ENCODE measurements at regions not wholly inside any gene's neighbourhood (a gene's known extent, or its start where the extent isn't known, plus 50 kb on each side); places are given as distances from the start of the nearest gene placed in this dataset.
"Not testable (repeated sequence)": the region's sequence is repeated elsewhere in the genome, so short reads cannot be mapped to it uniquely, and the experiment has no call there.

DNA sequence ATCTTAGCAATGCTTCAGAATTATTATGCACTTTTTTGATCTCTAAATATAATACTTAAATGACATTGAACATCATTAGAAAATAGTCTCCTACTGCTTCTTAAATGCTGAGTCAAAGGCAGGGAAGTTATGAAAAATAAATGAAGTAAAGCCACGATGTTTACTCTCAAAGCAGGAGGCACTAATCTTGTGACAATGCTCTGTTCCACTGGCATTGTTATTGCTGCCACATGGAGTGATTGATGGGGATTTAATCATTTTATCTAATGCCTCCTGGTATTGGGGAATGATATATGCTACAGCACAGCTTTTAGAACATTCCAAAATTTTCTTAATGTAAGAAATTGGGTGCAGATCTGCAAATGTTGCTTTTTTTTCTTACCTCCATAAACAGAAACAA, 1655.4 kb upstream of the NUDT12 start:
- DNase-seq = no peak

DNA sequence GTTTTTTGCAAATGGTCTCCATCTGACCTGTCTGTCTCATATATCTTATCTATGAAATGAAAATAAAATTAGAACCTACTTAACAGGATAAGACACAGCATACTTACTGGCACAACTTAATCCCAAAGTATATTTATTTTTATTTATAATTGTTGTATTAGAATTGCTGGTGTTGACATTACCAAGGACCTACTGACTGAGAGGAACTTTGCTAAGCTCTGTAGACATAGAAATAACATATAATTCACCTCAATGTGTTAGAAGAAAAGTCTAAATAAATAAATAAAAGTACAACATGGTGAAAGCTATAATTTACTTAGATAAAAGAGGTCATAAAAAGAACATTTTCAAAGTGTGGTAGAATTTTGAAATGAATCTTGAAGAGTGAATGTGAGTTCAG, 1650.5 kb upstream of the NUDT12 start:
- DNase-seq = no peak

DNA sequence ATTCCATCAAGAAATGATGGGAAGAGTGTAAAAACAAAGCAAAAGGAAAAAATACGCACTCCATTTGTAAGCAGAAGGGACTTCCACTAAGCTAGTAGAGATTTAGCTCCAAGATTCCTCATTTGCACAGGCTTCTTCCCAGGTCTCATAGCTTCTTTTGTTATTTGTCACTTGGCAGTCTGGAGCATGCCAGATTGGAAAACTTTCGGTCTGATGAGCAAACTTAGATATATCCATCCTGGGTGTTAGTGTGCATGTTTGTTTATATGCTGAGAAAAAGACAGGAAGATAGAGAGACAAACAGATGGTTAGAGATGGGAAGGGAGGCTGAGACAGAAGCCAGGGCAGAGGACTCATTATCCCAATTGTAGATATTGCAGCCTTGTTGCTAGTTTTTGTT, 1644.5 kb upstream of the NUDT12 start:
- no peak for DNase-seq

DNA sequence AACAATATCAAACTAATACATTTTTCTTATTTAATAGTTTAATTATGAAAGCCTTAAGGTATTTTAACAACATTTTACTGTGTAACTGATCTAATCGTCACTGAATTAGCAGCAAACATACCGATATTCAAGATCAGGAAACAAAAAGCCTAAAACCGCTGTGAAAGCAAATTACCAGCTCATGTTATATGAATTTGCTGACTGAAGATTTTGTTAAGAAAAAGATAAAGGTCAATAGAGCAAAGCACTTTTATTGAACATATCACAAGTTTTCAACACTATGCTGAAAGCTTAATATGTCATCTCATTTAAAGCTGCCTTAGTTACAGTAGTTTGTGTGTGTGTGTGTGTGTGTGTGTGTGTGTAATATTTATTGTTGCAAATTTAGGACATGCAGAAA, 1634.9 kb upstream of the NUDT12 start:
- no peak for DNase-seq

DNA sequence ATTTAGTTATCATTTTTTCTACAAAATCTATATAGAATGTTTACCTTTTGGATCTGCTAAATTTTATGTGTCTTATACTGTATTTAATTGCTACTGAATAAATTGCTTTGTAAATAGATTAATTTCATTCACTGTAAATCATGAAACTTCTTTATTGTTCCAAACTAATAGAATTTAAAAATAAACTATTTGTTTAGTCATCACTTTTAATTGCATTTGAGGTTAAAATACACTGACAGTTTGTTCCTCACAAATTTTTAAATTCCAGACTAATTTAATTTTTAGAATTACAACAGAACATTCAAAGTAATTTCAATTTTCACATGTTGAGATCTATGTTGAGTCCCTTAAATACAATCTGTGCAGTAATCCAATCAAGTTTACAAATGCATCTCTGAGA, 1633.2 kb upstream of the NUDT12 start:
- no peak for DNase-seq

DNA sequence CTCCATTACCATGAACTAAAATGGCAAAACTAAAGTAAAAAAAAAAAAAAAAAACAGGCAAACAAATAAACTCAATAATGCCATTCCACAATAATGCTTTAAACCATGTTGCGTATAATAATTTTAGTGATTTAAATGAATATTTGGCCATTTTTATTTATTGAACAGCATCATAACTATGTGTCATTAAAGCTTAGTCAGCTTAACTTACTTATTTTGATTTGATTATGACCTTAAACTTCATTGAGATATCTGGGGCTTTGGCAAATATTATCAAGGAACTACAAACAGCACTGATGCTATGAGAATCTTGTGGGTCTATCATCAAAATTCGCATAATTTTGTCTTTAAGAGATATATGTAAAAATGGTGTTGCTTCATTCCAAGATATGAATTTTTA, 1610.3 kb upstream of the NUDT12 start:
- no peak for DNase-seq

DNA sequence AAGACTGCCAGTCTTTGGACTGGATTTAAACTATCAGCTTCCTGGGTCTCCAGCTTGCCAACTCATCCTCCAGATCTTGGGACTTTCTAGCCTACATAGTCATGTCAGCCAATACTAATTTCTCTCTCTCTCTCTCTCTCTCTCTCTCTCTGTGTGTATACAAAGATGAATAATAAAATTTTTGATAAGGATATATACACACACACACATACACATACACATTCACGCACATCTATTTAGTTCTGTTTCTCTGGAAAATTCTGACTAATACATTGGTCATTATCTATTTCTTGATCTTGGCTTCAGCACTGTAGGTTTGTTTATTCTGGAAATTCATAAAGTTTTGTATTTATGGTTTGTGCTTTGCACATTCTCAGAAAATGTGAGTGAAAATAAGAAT, 1606.2 kb upstream of the NUDT12 start:
- DNase-seq = no peak

DNA sequence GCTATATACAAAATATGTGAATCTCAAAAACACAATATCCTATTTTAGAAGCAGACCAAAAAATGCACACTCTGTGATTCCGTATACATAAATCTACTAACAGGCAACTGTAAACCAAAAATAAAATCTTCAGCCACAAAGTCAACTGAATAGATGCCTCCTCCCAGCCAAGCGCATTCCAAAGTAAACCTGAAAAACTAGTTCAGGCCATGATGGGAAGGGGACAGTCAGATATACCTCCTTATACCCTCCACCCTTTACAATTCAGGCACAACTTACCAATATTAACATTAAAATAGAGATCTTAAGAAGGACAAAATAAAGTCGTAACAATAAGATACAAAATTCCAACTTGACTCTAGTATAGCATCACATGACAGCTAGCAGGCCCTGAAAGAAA, 1604.5 kb upstream of the NUDT12 start:
- no peak for DNase-seq

DNA sequence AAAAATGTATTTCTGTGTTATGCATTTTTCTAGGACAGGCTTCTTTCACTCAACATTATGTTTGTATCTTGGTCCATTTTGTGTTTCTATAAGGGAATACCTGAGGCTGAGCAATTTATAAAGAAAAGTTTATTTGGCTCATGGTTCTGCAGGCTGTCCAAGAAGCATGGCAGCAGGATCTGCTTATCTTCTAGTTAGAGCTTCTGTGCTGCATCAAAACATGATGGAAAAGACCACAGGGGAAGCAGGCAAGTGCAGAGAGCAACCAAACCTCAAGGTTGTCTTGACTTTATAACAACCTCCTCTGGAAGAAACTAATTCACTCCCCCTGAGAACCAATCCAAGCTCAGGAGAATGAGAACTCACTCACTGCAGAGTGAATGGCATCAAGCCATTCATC, 1601.0 kb upstream of the NUDT12 start:
- no peak for DNase-seq

DNA sequence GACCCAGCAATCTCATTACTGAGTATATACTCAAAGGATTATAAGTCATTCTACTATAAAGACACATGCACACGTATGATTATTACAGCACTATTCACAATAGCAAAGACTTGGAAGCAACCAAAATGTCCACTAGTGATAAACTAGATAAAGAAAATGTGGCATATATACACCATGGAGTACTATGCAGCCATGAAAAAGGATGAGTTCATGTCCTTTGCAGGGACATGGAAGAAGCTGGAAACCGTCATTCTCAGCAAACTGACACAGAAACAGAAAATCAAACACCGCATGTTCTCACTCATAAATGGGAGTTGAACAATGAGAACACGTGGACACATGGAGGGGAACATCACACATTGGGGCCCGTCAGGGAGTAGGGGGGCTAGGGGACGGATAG, 1600.0 kb upstream of the NUDT12 start:
- DNase-seq = not testable (repeated sequence)

DNA sequence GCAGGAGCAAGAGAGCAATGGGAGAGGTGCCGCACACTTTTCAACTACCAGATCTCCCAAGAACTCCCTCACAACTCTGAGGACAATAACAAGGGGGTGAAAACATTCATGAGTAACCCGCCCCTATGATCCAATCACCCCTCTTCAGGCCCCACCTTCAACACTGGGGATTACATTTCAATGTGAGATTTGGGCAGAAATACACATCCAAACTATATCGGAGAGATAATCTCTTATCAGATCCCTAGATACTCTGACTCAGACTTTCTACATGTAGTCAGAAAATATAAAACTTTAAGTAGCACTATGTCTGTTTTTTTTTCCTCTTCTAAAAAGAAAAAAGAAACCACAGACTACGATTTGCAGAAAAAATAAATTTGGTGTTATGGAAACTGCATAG, 1595.9 kb upstream of the NUDT12 start:
- no peak for DNase-seq

DNA sequence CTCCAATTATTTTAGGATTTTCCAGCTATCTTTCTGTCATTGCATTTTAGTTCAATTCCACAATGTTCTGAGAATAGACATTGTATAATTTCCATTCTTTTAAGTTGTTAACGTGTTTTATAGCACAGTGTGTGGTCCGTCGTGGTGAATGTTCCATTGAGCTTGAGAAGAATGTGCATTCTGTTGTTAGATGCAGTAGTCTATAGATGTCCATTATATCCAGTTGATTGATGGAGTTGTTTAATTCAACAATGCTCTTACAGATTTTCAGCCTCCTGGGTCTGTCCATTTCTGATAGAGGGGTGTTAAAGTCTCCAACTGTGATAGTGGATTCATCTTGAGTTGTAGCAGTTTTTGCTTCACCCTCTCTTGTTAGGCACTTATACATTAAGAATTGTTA, 1587.7 kb upstream of the NUDT12 start:
- DNase-seq = no peak

DNA sequence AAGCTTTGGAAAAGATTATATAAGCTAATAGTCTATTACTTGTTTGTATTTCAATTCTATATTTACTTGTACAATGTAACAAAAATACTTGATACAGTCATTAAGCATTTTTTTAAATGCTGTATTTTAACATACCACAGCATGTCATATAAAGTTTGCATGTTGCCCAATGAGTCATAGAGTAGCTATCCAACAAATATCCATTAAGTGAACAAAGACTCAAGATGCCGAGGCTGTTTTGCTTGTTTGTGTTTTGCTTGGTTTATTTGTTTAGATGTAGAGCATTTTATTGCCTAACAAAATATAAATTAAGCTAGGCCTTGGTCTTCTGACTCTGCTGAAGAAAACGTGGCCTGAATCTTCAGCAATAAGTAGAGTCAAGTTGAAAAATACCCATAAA, 1584.3 kb upstream of the NUDT12 start:
- DNase-seq = no peak

DNA sequence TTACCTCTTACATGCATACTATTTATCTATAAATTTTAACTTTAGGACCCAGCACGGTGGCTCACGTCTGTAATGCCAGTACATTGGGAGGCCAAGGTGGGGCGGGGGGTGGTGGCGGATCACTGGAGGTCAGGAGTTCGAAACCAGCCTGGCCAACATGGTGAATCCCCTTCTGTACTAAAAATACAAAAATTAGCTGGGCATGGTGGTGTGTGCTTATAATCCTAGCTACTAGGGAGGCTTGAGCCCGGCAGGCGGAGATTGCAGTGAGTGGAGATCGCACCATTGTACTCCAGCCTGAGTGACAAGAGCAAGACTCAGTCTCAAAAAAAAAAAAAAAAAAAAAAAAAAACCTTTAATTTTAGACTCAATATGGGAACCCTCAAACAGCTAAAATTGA, 1582.6 kb upstream of the NUDT12 start:
- DNase-seq = no peak

DNA sequence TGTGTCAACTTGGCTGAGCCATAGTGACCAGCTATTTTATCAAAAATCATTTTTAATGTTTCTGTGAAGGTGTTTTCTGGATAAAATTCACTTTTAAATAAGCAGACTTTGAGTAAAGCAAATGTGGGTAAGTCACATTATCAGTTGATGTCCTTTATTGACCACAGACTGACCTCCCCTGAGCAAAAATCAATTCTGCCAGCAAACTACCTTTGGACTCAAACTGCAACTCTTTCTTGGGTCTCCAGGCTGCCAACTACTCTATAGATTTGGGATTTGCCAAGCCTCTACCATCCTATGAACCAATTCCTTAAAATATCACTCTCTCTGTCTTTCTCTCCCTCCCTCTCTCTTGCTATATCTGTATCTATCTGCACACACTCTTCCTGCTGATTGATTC, 1571.7 kb upstream of the NUDT12 start:
- DNase-seq = no peak

DNA sequence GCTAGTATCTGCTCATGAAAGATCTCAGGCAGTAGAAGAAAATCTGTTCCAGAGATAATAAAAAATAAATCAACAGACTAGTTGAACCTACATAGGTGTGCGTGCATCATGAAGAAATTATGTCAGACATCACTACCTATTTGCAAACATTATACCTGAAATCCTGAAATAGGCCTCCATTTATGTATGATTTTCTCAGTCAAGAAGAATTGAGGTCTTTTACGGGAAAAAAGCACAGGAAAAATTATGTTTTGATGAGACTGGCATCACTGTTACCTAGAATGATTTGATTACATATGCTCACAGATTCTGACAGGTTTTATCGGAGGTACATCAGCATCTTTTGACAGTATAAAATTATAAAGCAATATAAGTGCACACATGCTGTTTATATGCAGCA, 1570.5 kb upstream of the NUDT12 start:
- DNase-seq = no peak

DNA sequence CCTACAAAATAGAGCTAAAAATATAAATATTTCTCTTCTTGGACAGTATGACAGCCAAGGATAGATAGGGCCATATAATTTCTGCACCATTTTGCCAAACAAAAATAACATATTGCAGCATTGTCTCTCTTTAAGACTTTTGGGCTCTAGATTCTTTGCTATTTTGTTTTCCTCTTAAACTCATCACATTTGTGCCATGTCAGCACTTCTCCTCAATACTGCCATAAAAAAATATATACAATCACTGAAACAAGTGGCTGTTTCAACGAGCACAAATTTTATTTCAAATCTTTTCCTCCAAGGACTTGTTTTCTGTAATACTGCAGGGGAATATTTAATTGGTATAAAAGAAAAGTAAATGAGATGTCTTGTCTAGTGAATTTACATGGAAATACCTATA, 1570.0 kb upstream of the NUDT12 start:
- DNase-seq = no peak

DNA sequence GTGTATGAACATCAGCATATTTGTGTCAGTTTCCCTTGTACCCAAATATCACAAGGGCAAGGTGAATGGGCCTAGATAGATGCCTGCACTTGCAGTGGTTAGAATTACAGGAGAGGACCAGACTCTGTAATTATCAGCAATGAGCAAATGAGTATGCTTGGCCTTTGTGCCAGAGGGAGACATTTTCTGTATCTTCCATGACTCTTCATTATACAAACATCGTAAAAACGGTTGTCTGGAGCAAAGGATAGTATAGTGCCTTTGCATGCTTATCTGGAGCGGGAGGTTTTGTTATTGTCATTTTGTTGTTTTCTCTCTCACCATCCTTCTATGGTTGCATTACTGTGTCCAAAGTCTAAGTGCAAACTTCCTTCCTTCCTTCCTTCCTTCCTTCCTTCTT, 1568.5 kb upstream of the NUDT12 start:
- DNase-seq = no peak

DNA sequence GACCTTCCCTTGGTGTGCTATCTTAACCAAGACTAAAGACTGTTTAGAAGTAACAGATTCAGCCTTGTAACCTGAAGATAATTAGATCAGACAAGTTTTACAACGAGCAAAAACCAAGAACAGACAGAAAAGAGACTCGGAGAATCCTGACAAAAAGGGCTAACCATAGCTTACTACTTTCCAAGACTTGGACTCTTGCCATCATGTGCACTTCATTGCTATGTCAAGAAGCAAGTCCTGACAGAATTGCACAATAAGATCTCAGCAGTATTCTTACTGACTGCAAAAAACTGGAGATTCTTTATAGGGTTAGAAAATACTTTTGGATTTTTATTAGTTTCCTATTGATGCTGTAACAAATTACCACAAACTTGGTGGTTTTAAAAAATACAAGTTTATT, 1539.0 kb upstream of the NUDT12 start:
- no peak for DNase-seq

DNA sequence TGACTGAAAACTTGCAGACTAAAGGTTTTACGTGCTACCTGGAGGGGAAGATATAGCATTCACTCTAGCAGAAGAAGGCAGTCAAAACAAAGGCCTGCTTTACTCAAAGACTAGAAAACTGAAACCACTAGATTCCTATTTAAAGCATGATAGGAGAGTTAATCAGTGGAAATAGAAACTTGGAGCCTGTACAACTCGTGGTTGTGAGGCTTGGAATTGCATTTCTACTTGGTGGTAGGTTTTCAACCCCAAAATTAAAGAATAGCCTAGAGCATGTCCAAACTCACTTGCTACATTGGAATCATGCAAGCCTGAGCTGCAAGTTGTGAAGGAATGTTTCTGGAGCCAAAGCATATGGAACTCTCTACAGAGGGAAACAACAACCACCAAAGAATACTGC, 1526.4 kb upstream of the NUDT12 start:
- DNase-seq = no peak

DNA sequence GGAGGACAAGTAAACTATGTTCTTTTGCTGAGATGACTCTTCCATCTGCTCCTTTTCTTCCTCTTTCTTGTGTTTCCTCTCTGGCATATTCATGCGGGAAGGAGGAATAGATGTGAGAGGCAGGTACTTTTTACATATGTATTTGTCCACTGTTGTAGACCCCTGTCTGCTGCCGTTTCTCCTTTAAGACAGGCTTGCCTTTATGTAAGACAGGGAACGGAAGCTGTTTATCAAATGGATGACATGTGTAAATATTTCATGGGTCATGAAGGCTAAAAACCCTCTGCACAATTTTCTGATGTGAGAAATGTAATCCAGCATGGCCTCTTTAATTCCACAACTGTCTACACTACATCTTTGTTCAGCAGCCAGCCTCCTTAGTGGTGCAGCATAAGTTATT, 1525.5 kb upstream of the NUDT12 start:
- no peak for DNase-seq

DNA sequence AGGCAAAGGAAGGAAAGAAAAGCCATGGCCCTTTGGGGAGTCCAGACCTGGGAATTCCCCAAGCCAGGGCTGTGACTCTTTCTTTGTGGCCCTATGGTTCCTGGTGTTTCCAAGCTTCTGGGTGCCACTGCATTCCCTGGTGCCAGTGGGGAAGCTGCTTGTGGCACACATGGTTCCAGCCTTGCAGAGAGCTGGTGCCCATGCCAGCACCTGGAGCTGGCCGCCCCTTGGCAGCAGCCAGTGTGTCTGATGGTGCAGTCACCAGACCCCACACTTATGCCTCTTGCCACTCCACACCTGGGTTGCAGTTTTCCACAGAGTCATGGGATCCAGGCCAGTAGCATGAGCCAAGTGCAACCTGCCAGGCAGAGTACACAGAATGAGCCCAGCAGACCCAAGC, 1495.3 kb upstream of the NUDT12 start:
- DNase-seq = no peak

DNA sequence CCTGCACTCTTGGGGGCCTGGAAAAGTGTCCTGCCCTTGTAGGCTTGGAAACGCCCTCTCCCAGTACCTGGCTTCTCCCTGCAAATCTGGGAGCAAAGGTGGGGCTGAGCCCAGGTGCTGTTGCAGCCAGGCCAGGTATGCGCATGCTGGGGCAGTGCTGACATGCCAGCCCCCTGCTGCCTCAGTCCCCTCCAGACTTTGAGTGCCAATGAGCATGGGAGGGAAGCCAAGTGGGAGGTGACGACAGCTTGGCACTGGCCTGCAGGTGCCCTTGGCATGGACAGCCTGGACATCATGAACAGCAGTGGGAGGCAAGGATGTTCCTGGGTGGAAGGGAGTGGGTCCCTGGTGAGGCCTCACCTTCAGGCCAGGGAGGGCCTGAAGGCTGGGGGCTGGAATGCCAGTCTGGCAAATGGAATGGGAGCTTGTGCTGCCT, 1494.4 kb upstream of the NUDT12 start:
- DNase-seq = no peak

DNA sequence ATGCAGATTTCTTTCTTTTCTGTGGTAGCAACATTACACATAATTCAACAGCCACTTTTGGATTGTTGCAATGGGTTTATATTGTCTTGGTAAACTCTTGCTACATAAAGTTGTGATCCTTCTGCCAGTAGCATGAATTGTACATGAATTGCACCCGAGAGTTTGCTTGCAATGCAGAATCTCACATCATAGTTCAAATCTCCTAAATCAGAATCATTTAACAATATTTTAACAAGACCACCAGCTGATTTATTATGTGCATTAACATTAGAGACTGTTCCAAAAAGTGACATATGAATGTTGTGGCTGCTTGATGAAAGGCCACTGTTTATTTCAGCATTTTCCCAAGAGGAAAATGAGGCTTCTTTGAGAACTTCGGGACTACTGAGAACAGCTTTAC, 1491.8 kb upstream of the NUDT12 start:
- no peak for DNase-seq

DNA sequence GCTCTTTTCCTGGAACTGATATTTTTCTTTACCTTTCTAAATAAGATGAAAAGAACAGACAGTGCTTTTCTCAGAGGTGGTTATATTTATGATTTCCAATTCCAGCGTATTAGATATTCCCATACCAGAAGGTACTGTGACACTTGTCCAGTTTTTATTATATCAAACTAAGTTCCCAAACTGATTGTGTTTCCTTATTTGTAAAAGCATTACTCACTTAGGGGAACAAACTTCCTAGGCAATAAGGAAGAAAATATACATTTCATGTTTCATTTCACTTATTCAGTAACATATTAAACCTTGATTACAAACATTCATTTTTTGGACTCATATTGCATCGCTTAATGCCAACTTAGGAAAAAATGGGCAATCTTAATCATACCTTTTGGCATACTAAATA, 1480.0 kb upstream of the NUDT12 start:
- no peak for DNase-seq

DNA sequence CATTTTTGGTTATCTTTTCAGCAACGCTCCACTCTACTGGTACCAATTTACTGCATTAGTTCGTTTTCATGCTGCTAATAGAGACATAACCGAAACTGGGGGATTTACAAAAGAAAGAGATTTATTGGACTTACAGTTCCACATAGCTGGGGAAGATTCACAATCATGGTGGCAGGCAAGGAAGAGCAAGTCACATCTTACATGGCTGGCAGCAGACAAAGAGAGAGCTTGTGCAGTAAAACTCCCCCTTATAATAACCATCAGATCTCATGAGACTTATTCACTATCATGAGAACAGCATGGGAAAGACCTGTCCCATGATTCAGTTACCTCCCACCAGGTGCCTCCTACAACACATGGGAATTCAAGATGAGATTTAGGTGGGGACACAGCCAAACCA, 1474.2 kb upstream of the NUDT12 start:
- not testable (repeated sequence) for DNase-seq

DNA sequence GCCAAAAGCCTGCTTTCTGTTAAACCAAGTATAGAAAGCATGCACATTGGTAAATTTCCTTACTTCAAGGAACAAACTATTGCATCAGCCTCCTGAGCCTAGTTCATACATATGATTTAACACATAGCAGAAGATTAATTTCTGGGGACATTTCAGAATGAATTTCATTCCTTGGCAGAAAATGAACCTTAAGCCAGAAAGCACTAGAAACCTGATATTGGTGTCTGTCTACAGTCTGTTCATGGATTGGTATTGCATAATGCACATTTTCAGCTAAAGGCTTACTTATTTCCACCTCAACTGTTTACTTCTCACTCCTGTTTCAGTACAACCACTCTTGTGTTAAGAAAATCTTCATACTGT, 1471.8 kb upstream of the NUDT12 start:
- DNase-seq = no peak

Measured in activated CD8-positive, alpha-beta memory T cell treated with anti-CD3 and anti-CD28 coated beads, Interleukin-2, amount 50 U/mL, for 48 hours (primary cell).